Activated CD8-positive, alpha-beta T cell treated with anti-CD3 and anti-CD28 coated beads for 36 hours (primary cell): ENCODE measurements at regions not wholly inside any gene's neighbourhood (a gene's known extent, or its start where the extent isn't known, plus 50 kb on each side); places are given as distances from the start of the nearest gene placed in this dataset.

Source experiments
- ATAC-seq: fragments of 200-7000 bp; cut with Tn5 transposase; one replicate; pipeline ENCODE4 v1.10.0; 2021; ENCODE audit warnings: mild to moderate bottlenecking, moderate library complexity
- CTCF ChIA-PET: fragments of 350-600 bp; sonication (Branson Sonifier 250); formaldehyde crosslinking; loops from one replicate; lab custom pipeline; 2021; ENCODE audit warnings: antibody characterized with exemption; lab: Charles Lee
- POLR2A ChIA-PET: fragments of 350-600 bp; sonication (Branson Sonifier 250); formaldehyde crosslinking; loops from one replicate; lab custom pipeline; 2021; ENCODE audit warnings: antibody characterized with exemption; lab: Charles Lee
- DNase-seq: peaks from one replicate; pipeline ENCODE4 v3.0.0-alpha.2; 2020
- H3K27ac Mint-ChIP-seq: one replicate; pipeline ENCODE4 v1.8.0; 2021; ENCODE audit warnings: mild to moderate bottlenecking, mixed read lengths
- H3K27me3 Mint-ChIP-seq: one replicate; pipeline ENCODE4 v1.8.0; 2021; ENCODE audit warnings: mixed read lengths
- H3K36me3 Mint-ChIP-seq: one replicate; pipeline ENCODE4 v1.8.0; 2021; ENCODE audit warnings: low read depth, mixed read lengths
- H3K4me1 Mint-ChIP-seq: one replicate; pipeline ENCODE4 v1.8.0; 2021; ENCODE audit warnings: low read depth, mixed read lengths
- H3K4me3 Mint-ChIP-seq: one replicate; pipeline ENCODE4 v1.8.0; 2021; ENCODE audit warnings: mild to moderate bottlenecking, moderate library complexity, mixed read lengths
- H3K9me3 Mint-ChIP-seq: one replicate; pipeline ENCODE4 v1.8.0; 2021; ENCODE audit warnings: mixed read lengths
- intact Hi-C: fragments of 100-400 bp; cut with micrococcal nuclease; formaldehyde crosslinking; loops from one replicate; pipeline ENCODE4 v1.10.0; 2022
- TF ChIP-seq, protein P1 (sequence below): fragments of 200-600 bp; IDR thresholded peaks from one replicate; pipeline ENCODE4 v1.8.0; 2022; ENCODE audit warnings: antibody characterized with exemption, mild to moderate bottlenecking

DNA sequence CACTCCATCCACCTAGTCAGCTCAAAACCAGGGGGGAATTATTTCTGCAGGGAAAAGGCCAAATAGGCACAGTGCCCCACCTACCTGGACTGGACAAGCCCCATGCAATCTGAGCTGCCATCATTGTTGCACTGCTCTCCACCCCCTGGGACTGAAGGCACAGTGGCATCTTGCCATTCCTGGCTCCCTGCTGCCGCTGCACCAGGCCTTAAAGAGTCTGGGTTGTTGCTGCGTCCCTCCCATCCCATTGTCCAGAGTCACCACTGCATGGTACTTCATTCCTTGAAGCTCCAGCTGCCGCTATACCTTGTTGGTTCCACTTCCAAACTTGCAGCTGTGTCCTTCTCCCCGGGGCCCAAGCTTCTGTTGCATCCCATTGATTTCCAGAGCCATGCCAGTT, 629.7 kb downstream of the STIM2 start:
- H3K4me1 Mint-ChIP-seq, result no peaks in the 10 kb centered on the region
- no peak for DNase-seq
- TF ChIP-seq, protein P1, sequence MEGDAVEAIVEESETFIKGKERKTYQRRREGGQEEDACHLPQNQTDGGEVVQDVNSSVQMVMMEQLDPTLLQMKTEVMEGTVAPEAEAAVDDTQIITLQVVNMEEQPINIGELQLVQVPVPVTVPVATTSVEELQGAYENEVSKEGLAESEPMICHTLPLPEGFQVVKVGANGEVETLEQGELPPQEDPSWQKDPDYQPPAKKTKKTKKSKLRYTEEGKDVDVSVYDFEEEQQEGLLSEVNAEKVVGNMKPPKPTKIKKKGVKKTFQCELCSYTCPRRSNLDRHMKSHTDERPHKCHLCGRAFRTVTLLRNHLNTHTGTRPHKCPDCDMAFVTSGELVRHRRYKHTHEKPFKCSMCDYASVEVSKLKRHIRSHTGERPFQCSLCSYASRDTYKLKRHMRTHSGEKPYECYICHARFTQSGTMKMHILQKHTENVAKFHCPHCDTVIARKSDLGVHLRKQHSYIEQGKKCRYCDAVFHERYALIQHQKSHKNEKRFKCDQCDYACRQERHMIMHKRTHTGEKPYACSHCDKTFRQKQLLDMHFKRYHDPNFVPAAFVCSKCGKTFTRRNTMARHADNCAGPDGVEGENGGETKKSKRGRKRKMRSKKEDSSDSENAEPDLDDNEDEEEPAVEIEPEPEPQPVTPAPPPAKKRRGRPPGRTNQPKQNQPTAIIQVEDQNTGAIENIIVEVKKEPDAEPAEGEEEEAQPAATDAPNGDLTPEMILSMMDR, result no peak
- no peaks in the 10 kb centered on the region for H3K36me3 Mint-ChIP-seq
- no peak for ATAC-seq
- H3K27me3 Mint-ChIP-seq, result no peaks in the 10 kb centered on the region
- intact Hi-C loops, result no loop called here
- CTCF ChIA-PET, result interaction anchor here (0.6 kb wide), 1 partner anchor 13 kb away, joined by 4 read pairs; no protein-coding TSS in a partner anchor
- POLR2A ChIA-PET, result no interaction called here
- H3K27ac Mint-ChIP-seq, result no peak overlapping the region
- H3K4me3 Mint-ChIP-seq, result no peak overlapping the region
- H3K9me3 Mint-ChIP-seq, result peaks cover 2% of the 10 kb centered on the region

GRCh38 chr4:27490766-27491165, 630.1 kb downstream of the STIM2 start:
- Mint-ChIP-seq H3K9me3 (no peaks in the 10 kb centered on the region), H3K4me3 (no peak overlapping the region), H3K36me3 (no peaks in the 10 kb centered on the region), H3K27me3 (no peaks in the 10 kb centered on the region), H3K4me1 (no peaks in the 10 kb centered on the region), H3K27ac (no peak overlapping the region)
- CTCF ChIA-PET, result interaction anchor here (0.6 kb wide), 1 partner anchor 14 kb away, joined by 4 read pairs; no protein-coding TSS in a partner anchor
- TF ChIP-seq, protein P1, result no peak
- ATAC-seq (no peak), DNase-seq (no peak)
- intact Hi-C loops, result no loop called here
- POLR2A ChIA-PET, result no interaction called here

- intact Hi-C loops, result no loop called here
- no peak overlapping the region for H3K27ac Mint-ChIP-seq
- H3K36me3 Mint-ChIP-seq, result no peaks in the 10 kb centered on the region
- CTCF ChIA-PET, result no interaction called here
- H3K4me3 Mint-ChIP-seq, result no peak overlapping the region
- ATAC-seq (no peak), DNase-seq (no peak)
- POLR2A ChIA-PET, result no interaction called here
- H3K27me3 Mint-ChIP-seq, result no peaks in the 10 kb centered on the region
- H3K9me3 Mint-ChIP-seq, result peaks cover 3% of the 10 kb centered on the region
- H3K4me1 Mint-ChIP-seq, result no peaks in the 10 kb centered on the region
- TF ChIP-seq, protein P1, result no peak
These were observed 645.8 kb downstream of the STIM2 start for GRCh38 chr4:27506401-27506800.

- Mint-ChIP-seq H3K27me3 (no peaks in the 10 kb centered on the region), H3K9me3 (peaks cover 5% of the 10 kb centered on the region), H3K4me3 (no peak overlapping the region), H3K36me3 (no peaks in the 10 kb centered on the region), H3K27ac (no peak overlapping the region), H3K4me1 (no peaks in the 10 kb centered on the region)
- TF ChIP-seq, protein P1, result no peak
- CTCF ChIA-PET, result no interaction called here
- POLR2A ChIA-PET, result no interaction called here
- no peak for DNase-seq
- intact Hi-C loops, result no loop called here
- no peak for ATAC-seq
These were observed 654.1 kb downstream of the STIM2 start for GRCh38 chr4:27514711-27515110.

DNA sequence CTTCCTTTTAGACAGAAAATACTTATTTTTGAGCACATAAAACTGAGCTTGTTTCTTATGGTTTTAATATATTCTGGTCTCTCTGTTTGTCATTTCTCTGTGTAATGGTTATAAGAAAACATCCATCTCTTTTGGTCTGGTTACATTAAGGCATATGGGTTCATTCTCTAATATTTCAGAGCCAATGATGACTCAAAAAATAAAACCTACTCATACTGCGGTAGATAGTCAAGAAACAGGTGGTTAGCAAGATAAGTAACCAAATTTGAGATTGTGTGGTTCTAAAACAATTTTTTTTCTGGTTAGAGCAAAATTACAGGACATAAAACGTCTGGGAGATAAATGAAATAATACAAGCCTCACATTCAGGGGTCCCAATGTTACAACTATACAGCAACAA, 654.5 kb downstream of the STIM2 start:
- DNase-seq, result no peak
- TF ChIP-seq, protein P1, result no peak
- H3K27me3 Mint-ChIP-seq, result no peaks in the 10 kb centered on the region

More for the DNA sequence above, 654.5 kb downstream of the STIM2 start:
- intact Hi-C loops, result no loop called here
- H3K9me3 Mint-ChIP-seq, result peaks cover 5% of the 10 kb centered on the region
- ATAC-seq, result no peak
- ChIA-PET POLR2A (no interaction called here), CTCF (no interaction called here)
- H3K4me3 Mint-ChIP-seq, result no peak overlapping the region
- no peak overlapping the region for H3K27ac Mint-ChIP-seq
- no peaks in the 10 kb centered on the region for H3K4me1 Mint-ChIP-seq
- H3K36me3 Mint-ChIP-seq, result no peaks in the 10 kb centered on the region
